AG09319 (cell line): ENCODE measurements at regions not wholly inside any gene's neighbourhood (a gene's known extent, or its start where the extent isn't known, plus 50 kb on each side); places are given as distances from the start of the nearest gene placed in this dataset.
"Not testable (repeated sequence)": the region's sequence is repeated elsewhere in the genome, so short reads cannot be mapped to it uniquely, and the experiment has no call there.

Experiments
- DNase-seq: peaks from one replicate; pipeline ENCODE4 v3.0.0-alpha.2; 2010; ENCODE audit warnings: low read depth; ENCODE audit errors: extremely low read depth
- TF ChIP-seq, protein P1 (sequence below): IDR thresholded peaks from 2 replicates; pipeline ENCODE4 v1.5.1; 2011; ENCODE audit warnings: low read depth, mild to moderate bottlenecking, inconsistent platforms, low read length, moderate library complexity

DNA sequence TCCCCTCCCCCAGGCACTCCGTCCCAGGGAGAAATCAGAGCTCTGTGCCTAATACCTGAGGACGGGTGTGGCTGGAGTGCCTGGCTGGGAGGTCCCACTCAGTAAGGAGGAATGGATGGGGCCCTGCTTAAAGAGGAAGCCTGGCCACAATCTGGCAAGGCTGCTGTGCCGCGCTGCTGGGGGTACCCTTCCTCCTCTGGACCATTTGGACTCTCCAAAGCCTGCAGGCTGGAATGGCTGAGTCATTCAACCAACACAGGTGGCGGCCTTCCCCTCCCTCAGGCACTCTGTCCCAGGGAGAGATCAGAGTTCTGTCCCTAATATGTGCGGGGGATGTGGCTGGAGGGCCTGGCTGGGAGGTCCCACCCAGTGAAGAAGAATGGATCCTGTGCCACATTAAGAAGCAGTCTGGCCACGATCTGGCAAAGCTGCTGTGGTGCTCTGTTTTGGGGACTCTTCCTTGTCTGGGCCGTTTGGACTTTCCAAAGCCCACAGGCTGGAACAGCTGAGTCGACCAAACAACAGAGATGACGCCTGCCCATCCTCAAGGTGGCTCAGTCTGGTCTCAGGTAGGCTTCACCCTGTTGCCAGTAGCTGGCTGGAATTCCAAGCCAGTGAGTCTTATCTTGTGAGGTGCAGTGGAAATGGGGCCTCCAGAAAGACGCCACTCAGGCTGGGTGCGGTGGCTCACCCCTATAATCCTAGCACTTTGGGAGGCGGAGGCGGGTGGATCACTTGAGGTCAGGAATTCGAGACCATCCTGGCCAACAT is 127.3 kb upstream of the HUWE1 start:
- TF ChIP-seq, protein P1, sequence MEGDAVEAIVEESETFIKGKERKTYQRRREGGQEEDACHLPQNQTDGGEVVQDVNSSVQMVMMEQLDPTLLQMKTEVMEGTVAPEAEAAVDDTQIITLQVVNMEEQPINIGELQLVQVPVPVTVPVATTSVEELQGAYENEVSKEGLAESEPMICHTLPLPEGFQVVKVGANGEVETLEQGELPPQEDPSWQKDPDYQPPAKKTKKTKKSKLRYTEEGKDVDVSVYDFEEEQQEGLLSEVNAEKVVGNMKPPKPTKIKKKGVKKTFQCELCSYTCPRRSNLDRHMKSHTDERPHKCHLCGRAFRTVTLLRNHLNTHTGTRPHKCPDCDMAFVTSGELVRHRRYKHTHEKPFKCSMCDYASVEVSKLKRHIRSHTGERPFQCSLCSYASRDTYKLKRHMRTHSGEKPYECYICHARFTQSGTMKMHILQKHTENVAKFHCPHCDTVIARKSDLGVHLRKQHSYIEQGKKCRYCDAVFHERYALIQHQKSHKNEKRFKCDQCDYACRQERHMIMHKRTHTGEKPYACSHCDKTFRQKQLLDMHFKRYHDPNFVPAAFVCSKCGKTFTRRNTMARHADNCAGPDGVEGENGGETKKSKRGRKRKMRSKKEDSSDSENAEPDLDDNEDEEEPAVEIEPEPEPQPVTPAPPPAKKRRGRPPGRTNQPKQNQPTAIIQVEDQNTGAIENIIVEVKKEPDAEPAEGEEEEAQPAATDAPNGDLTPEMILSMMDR: no peak
- DNase-seq: no peak

DNA sequence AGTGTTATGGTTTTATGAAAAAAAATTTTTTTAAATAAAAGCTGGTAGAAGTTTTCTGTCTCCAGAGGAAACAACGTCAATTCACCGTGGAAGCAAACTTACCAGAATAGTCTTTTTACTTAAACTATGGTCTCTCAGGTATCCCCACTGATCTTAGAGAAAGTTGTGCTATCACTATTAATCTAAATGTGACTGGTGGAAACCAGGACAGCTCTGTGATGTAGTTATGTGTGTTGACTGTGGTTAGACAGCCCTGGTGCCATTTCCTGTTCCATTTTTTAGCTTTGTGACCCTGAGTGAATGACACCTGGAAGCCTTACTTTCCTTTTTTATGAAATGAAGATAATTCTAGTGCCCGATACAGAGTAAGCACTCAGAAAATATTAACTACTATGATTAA is 111.8 kb upstream of the HUWE1 start:
- TF ChIP-seq, protein P1: no peak
- DNase-seq: no peak

DNA sequence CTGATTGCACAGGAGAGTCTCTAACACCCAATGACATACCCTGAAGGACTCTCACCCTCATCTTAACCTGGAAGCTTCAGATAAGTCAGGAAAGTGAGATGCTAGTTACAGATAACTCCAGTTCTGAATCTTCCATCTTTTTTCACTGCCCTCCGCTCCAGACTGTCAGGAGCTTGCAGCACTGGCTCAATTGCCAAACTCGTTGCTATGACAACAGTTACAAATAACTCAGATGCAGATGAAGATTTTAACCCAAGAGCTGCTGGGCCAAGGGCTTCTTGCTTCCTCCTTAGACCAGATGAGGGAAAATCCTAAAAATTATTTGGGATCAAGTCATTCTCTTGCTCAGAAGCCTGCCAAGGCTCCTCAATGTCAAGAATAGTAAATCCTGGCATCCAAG is 109.1 kb upstream of the HUWE1 start:
- TF ChIP-seq, protein P1: no peak
- DNase-seq: no peak

DNA sequence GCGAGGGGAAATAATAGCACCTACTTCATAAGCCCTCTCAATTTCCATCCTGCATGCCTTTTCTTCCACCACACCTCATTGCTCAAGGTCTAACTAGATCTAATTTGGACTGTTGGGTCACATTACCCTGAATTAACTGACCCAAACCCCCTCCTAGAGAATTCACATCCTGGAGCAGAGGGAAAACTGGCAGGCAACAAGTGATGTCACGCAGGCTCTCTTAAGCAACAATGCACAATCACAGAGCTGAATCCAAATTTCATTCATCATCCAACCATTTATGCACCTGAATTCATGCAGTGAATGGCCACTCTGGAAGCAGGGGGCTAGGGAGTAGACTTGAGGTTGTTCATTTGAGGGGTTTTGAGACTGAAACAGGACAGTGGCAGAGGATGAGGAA is 107.7 kb upstream of the HUWE1 start:
- DNase-seq: no peak

DNA sequence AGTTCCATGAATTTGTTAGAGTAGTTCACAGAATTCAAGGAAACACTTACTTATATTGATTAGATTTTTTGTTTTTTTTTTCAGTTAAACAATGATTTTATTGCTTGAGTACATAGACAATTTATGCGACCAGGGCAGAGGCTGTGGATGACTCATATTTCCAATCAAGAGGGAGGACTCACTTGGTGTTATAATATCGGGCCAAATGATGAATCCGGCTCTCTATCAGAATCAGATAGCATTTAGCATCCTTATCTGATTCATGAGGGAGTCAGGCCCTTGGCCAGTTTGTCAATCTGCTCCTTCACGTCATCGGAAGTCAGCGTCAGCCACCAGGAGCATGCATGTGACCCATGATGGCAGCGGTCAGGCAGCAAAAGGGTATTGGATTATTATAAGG is 82.3 kb upstream of the HUWE1 start:
- TF ChIP-seq, protein P1: no peak
- no peak for DNase-seq

More for the DNA sequence above, 107.7 kb upstream of the HUWE1 start:
- TF ChIP-seq, protein P1: no peak

DNA sequence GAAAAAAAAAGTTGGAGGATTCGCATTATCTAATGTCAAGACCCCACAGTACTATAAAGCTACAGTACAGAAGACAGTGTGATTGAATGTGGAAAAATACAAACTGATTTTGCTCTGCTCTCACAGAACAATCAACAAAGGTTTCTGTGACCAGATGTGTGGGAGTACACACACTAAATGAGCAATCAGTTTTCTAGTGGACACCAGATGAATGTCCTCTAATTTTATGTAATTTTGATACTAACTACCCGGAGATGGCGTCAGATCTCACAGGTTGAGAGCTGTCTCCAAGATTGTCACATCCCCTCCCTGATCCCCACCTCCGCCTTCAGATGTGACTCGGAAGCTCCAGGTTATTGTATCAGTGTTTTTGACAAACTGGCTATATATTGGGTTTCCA is 81.9 kb upstream of the HUWE1 start:
- TF ChIP-seq, protein P1: no peak
- DNase-seq: no peak

DNA sequence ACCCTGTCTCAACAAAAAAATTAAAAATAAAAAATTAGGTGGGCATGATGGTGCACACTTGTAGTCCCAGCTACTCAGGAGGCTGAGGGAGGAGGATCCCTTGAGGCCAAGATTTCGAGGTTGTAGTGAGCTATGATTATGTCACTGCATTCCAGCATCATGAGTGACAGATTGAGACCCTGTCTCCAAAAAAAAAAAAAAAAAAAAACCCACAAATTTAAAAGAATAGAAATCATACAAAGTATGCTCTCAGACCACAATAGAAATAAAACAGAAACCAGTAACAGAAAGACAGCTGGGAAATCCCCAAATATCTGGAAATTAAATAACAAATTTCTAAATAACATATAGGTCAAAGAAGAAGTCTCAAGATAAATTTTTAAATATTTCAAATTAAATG is 81.0 kb upstream of the HUWE1 start:
- no peak for DNase-seq
- TF ChIP-seq, protein P1: no peak

DNA sequence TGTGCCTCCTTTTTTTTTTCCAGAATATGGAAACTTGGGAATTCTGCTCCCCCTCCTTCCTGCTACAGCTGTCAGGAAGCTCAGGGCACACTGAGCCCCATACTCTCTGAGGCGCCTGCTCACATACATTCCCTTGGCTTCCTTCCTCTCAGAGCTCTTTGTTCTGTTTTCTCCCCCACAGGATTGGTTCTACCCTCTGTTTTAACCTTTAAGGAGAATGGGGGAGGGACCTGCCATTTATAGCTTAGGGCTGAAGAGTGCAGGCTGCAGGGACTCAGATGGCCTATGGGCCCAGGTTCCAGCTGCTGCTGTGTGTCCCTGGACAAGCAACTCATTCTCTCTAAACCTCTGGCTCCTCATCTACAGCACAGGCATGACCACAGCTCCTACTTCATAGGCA is 70.7 kb upstream of the HUWE1 start:
- DNase-seq: not testable (repeated sequence)
